ENCODE measurements at regions not wholly inside any gene's neighbourhood (a gene's known extent, or its start where the extent isn't known, plus 50 kb on each side); places are given as distances from the start of the nearest gene placed in this dataset.

DNA sequence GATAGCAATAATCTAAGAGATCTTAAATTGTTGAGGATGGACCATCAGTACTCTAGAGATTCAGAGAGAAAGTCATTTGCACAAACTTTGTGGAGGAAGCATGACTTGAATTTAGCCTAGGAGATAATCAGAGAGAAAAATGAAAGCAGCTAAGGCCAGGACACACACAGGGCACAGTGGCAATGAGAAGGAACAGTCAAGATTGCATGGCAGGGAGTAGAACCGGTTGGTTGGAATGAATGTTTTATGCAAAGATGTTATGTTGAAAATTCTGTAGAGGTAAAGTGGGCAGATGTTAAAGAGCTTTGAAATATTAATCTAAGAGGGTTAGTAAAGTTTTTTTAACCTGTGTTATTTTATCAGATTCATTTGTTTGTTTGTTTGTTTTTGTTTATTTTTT lies 521.8 kb downstream of the GATA3 start:
- Histone ChIP-seq H3K27me3 (peaks cover 0 to 3% (median 0%) of the 10 kb centered on the region in 4 donors), H3K4me1 (no peaks in the 10 kb centered on the region), H3K4me3 (no peak overlapping the region), H3K36me3 (no peaks in the 10 kb centered on the region), H3K9me3 (no peaks in the 10 kb centered on the region), H3K27ac (no peak overlapping the region)
- TF ChIP-seq, protein P1, sequence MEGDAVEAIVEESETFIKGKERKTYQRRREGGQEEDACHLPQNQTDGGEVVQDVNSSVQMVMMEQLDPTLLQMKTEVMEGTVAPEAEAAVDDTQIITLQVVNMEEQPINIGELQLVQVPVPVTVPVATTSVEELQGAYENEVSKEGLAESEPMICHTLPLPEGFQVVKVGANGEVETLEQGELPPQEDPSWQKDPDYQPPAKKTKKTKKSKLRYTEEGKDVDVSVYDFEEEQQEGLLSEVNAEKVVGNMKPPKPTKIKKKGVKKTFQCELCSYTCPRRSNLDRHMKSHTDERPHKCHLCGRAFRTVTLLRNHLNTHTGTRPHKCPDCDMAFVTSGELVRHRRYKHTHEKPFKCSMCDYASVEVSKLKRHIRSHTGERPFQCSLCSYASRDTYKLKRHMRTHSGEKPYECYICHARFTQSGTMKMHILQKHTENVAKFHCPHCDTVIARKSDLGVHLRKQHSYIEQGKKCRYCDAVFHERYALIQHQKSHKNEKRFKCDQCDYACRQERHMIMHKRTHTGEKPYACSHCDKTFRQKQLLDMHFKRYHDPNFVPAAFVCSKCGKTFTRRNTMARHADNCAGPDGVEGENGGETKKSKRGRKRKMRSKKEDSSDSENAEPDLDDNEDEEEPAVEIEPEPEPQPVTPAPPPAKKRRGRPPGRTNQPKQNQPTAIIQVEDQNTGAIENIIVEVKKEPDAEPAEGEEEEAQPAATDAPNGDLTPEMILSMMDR (IDR thresholded peaks at IDR 0.05), result no peak
- DNase-seq, result no peak
- 90 to 93% methylated on average over 1 of the region's 1 CpG for WGBS, 2 donors
- intact Hi-C loops (cut with DNase I), result no loop called here

DNA sequence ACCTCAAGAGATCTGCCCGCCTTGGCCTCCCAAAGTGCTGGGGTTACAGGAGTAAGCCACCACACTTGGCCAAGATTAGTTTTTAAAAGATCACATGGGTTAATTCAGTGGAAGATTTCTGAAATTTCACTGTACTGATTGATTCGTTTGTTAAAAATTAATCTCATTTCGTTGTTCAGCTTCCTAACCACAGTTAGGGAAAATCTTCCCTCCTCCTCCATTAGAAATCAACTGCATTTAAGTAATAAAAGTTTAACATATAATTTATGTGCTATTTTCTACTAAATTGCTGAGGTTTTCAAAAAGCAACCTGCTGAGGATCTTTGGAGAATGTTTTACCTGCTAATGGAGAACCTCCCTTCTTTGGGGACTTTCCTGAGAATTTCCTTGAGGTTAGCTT lies 522.4 kb downstream of the GATA3 start:
- Histone ChIP-seq H3K4me1 (peaks cover 0 to 6% (median 0%) of the 10 kb centered on the region in 3 donors), H3K4me3 (no peak overlapping the region), H3K9me3 (no peaks in the 10 kb centered on the region), H3K27me3 (peaks cover 0 to 3% (median 0%) of the 10 kb centered on the region in 4 donors), H3K27ac (no peak overlapping the region), H3K36me3 (no peaks in the 10 kb centered on the region)
- WGBS, 2 donors, result 91 to 95% methylated on average over 3 of the region's 3 CpGs
- intact Hi-C loops (cut with DNase I), result no loop called here
- DNase-seq, result no peak
- TF ChIP-seq, protein P1 (IDR thresholded peaks at IDR 0.05), result no peak
- TF ChIP-seq POLR2A (IDR thresholded peaks at IDR 0.05), result no peak

DNA sequence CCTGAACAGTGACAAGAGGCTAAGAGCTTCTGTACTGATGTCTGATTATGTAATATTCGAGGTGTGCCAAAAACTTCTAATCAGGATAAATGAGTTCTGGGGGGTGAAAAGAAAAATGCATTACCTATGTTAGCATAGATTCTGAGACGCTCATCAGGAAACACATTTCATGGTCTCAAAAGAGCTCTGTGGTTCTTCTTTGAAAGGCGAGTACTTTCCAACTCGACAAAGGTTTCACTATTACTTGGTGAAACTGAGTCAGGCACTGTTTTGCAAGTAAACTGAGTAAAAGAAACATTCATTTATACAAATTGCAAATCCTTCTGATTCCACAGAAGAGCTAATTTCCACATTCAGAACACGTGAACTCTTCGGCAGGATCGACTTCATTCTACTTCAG lies 523.2 kb downstream of the GATA3 start:
- TF ChIP-seq POLR2A (IDR thresholded peaks at IDR 0.05), result no peak
- TF ChIP-seq, protein P1 (IDR thresholded peaks at IDR 0.05), result no peak
- no peak for DNase-seq
- 79 to 87% methylated on average over 7 of the region's 7 CpGs for WGBS, 2 donors
- Histone ChIP-seq H3K4me3 (no peak overlapping the region), H3K27me3 (peaks cover 0 to 3% (median 0%) of the 10 kb centered on the region in 4 donors), H3K27ac (no peak overlapping the region), H3K9me3 (no peaks in the 10 kb centered on the region), H3K36me3 (no peaks in the 10 kb centered on the region), H3K4me1 (peaks cover 0 to 7% (median 0%) of the 10 kb centered on the region in 3 donors)
- intact Hi-C loops (cut with DNase I), result no loop called here

DNA sequence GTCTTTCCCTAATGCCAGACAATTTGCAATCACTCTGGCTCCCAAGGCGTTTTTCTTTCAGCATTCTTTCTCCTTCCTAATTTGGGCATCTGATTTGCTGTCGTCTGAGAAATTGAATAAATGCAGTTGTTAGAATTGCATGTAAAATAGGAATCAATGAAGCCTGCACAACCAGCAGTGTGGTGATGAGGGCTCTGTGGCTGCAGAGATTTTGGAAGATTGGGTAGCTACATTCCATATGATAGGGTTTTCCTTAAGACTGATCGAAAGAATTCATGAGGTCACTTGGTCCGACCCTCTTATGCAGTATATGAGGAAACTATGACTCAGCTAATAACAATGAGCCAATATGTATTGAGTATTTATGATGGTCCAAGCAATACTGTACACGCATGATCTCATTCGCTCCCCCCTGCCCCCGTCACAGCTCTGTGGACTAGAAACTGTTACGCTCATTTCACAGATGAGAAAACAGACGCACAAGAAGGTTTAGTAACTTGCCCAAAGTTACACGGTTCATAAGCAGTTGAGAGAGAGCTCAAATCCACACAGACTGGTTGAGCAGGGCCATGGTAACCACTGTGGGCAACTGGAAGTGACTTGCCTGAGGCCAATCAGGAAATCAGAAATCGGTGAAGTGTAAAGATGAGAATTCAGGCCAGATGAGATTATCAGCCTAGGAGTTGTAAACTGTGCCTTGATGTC lies 527.2 kb downstream of the GATA3 start:
- no peak for DNase-seq
- intact Hi-C loops (cut with DNase I), result no loop called here

DNA sequence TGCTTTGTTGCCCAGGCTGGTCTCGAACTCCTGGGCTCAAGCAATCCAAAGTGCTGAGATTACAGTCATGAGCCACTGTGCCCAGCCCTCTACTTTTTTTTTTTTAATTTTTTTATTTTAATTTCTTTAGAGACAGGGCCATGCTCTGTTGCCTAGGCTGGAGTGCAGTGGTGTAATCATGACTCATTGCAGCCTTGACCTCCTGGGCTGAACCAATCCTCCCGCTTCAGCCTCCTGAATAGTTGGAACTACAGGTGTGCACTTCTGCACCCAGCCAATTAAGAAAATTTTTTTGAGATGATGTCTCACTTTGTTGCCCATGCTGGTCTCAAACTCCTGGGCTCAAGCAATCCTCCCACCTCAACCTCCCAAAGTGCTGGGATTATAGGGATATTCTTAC lies 528.6 kb downstream of the GATA3 start:
- Histone ChIP-seq H3K27ac (no peak overlapping the region), H3K36me3 (no peaks in the 10 kb centered on the region), H3K4me3 (no peak overlapping the region), H3K27me3 (peaks cover 0 to 3% (median 0%) of the 10 kb centered on the region in 4 donors), H3K4me1 (peaks cover 0 to 7% (median 0%) of the 10 kb centered on the region in 3 donors), H3K9me3 (no peaks in the 10 kb centered on the region)
- TF ChIP-seq POLR2A (IDR thresholded peaks at IDR 0.05), result no peak
- TF ChIP-seq, protein P1 (IDR thresholded peaks at IDR 0.05), result no peak
- 71 to 74% methylated on average over 1 to 2 of the region's 2 CpGs for WGBS, 2 donors
- no peak for DNase-seq
- intact Hi-C loops (cut with DNase I), result no loop called here

More for the DNA sequence above, 527.2 kb downstream of the GATA3 start:
- Histone ChIP-seq H3K27ac (no peak overlapping the region), H3K4me1 (peaks cover 0 to 7% (median 0%) of the 10 kb centered on the region in 3 donors), H3K36me3 (no peaks in the 10 kb centered on the region), H3K27me3 (peaks cover 0 to 3% (median 0%) of the 10 kb centered on the region in 4 donors), H3K9me3 (no peaks in the 10 kb centered on the region), H3K4me3 (no peak overlapping the region)
- WGBS, 2 donors, result 66 to 68% methylated on average over 10 to 11 of the region's 11 CpGs
- TF ChIP-seq, protein P1 (IDR thresholded peaks at IDR 0.05), result no peak
- TF ChIP-seq POLR2A (IDR thresholded peaks at IDR 0.05), result no peak

All from esophagus squamous epithelium (tissue), 5 donors.